ENCODE measurements at regions not wholly inside any gene's neighbourhood (a gene's known extent, or its start where the extent isn't known, plus 50 kb on each side); places are given as distances from the start of the nearest gene placed in this dataset.

DNA sequence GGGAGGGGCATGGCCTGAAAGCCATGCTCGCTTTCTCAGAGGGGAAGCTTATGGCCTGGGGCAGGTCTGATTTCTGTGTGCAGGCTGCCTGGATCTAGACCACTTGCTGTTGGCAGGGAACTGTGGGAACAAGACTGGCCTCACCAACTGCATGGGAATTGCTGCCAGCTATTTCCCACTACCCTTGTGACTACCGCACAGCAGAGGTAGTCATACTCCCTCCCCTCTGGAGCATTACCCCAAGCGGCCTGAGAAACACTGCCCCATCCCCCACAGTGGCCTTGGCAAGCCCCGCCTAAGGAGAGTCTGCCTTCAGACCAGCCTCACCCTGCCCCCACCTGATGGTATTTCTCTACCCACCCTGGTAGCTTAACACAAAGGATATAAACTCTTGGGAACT lies 199.4 kb upstream of the CADM2 start:
- 0% methylated on average over 1 of the region's 4 CpGs for WGBS (ENCODE audit: insufficient coverage, low coverage, missing lambda C conversion rate)
- H3K9me1 ChIP-seq (ENCODE audit: control insufficient read depth, insufficient read depth, low read length) = no peaks in the 10 kb centered on the region
- in situ Hi-C loops (cut with MboI) (no loop called here), intact Hi-C loops (cut with micrococcal nuclease) (no loop called here)
- DNase-seq (ENCODE audit: extremely low read depth in 1 of 4, low spot score in 3 of 4) (no peak), FAIRE-seq (no peak), ATAC-seq (no peak)
- no peak overlapping the region for H3K9ac ChIP-seq (ENCODE audit: insufficient read depth in 1 of 2, low read depth in 2 of 2, low read length in 2 of 2)
- H3K4me2 ChIP-seq (ENCODE audit: insufficient read depth, low read length) = no peak overlapping the region
- no peaks in the 10 kb centered on the region for H3K36me3 ChIP-seq (ENCODE audit: control insufficient read depth, insufficient read depth, low read length)
- no peak overlapping the region for H2AFZ ChIP-seq (ENCODE audit: low read depth, low read length)
- POLR2A ChIA-PET = no interaction called here
- no peak overlapping the region for H3K27ac ChIP-seq (ENCODE audit: extremely low read depth, low read depth, low read length)
- no peaks in the 10 kb centered on the region for H4K20me1 ChIP-seq (replicated peaks; ENCODE audit: control insufficient read depth, insufficient read depth, low read length)
- H3K9me3 ChIP-seq (replicated peaks; ENCODE audit: control insufficient read depth, insufficient read depth, low read depth, low read length) = no peaks in the 10 kb centered on the region
- CTCF ChIA-PET (ENCODE audit: low intra/inter-chr PET ratio) = no interaction called here
- no peaks in the 10 kb centered on the region for H3K27me3 ChIP-seq (ENCODE audit: control insufficient read depth in 2 of 2, insufficient read depth in 2 of 2, low read length in 2 of 2)
- no TSS peak for BruUV-seq (replicated peaks)
- no peaks in the 10 kb centered on the region for H3K4me1 ChIP-seq (replicated peaks in 1 of 2; ENCODE audit: control insufficient read depth in 2 of 2, insufficient read depth in 2 of 2, low read length in 2 of 2)
- TF ChIP-seq ETS1 (conservative IDR thresholded peaks at IDR 0.05; ENCODE audit: control insufficient read depth, low read depth, low read length) = no peak
- no peak for TF ChIP-seq NR2F6 (CRISPR knock-in tag; IDR thresholded peaks at IDR 0.05)
- TF ChIP-seq, protein P1, sequence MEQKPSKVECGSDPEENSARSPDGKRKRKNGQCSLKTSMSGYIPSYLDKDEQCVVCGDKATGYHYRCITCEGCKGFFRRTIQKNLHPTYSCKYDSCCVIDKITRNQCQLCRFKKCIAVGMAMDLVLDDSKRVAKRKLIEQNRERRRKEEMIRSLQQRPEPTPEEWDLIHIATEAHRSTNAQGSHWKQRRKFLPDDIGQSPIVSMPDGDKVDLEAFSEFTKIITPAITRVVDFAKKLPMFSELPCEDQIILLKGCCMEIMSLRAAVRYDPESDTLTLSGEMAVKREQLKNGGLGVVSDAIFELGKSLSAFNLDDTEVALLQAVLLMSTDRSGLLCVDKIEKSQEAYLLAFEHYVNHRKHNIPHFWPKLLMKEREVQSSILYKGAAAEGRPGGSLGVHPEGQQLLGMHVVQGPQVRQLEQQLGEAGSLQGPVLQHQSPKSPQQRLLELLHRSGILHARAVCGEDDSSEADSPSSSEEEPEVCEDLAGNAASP (IDR thresholded peaks at IDR 0.05) = no peak
- no peak for TF ChIP-seq PYGO2 (tag; IDR thresholded peaks at IDR 0.05)
- TF ChIP-seq IRF2 (CRISPR knock-in tag; IDR thresholded peaks at IDR 0.05) = no peak
- TF ChIP-seq NFYB (IDR thresholded peaks at IDR 0.05; ENCODE audit: extremely low read depth, insufficient read length) = no peak
- no peak for TF ChIP-seq HINFP (tag; conservative IDR thresholded peaks at IDR 0.05; ENCODE audit: low read depth)
- TF ChIP-seq, protein P2, sequence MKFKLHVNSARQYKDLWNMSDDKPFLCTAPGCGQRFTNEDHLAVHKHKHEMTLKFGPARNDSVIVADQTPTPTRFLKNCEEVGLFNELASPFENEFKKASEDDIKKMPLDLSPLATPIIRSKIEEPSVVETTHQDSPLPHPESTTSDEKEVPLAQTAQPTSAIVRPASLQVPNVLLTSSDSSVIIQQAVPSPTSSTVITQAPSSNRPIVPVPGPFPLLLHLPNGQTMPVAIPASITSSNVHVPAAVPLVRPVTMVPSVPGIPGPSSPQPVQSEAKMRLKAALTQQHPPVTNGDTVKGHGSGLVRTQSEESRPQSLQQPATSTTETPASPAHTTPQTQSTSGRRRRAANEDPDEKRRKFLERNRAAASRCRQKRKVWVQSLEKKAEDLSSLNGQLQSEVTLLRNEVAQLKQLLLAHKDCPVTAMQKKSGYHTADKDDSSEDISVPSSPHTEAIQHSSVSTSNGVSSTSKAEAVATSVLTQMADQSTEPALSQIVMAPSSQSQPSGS (CRISPR knock-in tag; IDR thresholded peaks at IDR 0.05) = no peak
- TF ChIP-seq ZNF644 (tag; IDR thresholded peaks at IDR 0.05; ENCODE audit: low read depth) = no peak
- no peak for TF ChIP-seq PURB (CRISPR knock-in tag; IDR thresholded peaks at IDR 0.05; ENCODE audit: low read depth)
- no peak for TF ChIP-seq ZBTB17 (CRISPR knock-in tag; IDR thresholded peaks at IDR 0.05)
- TF ChIP-seq ZNF507 (tag; conservative IDR thresholded peaks at IDR 0.05) = no peak
- TF ChIP-seq RHOXF2B (CRISPR knock-in tag; conservative IDR thresholded peaks at IDR 0.05) = no peak
- no peak for TF ChIP-seq FOXK1 (CRISPR knock-in tag; IDR thresholded peaks at IDR 0.05; ENCODE audit: borderline replicate concordance)
- no peaks in the 10 kb centered on the region for H3K79me2 ChIP-seq (ENCODE audit: control insufficient read depth, insufficient read depth, low read length)
- H3K4me3 ChIP-seq = no peak overlapping the region
